GM12892 (cell line): ENCODE measurements at regions not wholly inside any gene's neighbourhood (a gene's known extent, or its start where the extent isn't known, plus 50 kb on each side); places are given as distances from the start of the nearest gene placed in this dataset.

Experiments used
- POLR2A ChIP-seq: IDR thresholded peaks from 2 replicates; pipeline ENCODE4 v1.6.1; 2011; ENCODE audit warnings: low read depth, low read length, control low read depth
- POLR2AphosphoS5 ChIP-seq: IDR thresholded peaks from 2 replicates; pipeline ENCODE4 v1.6.1; 2011; ENCODE audit warnings: low read depth, low read length, control low read depth
- TAF1 ChIP-seq: IDR thresholded peaks from 2 replicates; pipeline ENCODE4 v1.6.1; 2011; ENCODE audit warnings: low read depth, mild to moderate bottlenecking, control low read depth, low read length, borderline replicate concordance

DNA sequence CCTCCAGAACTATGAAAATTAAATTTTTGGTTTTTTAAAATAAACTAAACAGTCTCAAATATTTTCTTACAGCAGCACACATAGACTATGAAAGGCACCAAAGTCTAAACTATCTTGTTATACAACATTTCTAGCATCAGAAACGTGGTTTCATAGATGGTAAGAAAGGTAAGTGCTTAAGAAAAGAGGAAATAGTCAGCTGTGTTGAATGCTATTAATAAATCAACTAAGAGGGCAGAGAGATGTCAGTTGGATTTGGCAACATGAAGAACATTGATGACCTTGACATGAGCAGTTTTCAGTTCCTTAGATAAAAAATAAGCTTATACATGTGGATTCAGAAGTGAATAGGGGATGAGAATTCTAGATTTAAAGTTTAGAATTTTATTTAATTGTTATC lies 113.6 kb downstream of the RFX6 start:
- no peak for TF ChIP-seq POLR2AphosphoS5
- no peak for TF ChIP-seq TAF1
- TF ChIP-seq POLR2A: no peak
